CD4-positive, CD25-positive, alpha-beta regulatory T cell (primary cell): ENCODE measurements at regions not wholly inside any gene's neighbourhood (a gene's known extent, or its start where the extent isn't known, plus 50 kb on each side); places are given as distances from the start of the nearest gene placed in this dataset.
"Not testable (repeated sequence)": the region's sequence is repeated elsewhere in the genome, so short reads cannot be mapped to it uniquely, and the experiment has no call there.

Experiments
- ATAC-seq, 2 donors: fragments of 150-1000 bp; cut with Tn5 transposase; one replicate each; pipeline ENCODE4 v1.10.0; 2021; ENCODE audit warnings: low read depth in 2 of 2, moderate number of reproducible peaks in 2 of 2, moderate library complexity in 1 of 2
- DNase-seq, 3 donors: peaks; one replicate each; pipeline versions ENCODE4 v3.0.0 to v3.0.0-alpha.2; 2012 to 2022; ENCODE audit warnings: mixed read lengths in 1 of 3
- H3K27ac ChIP-seq: one replicate; pipeline ENCODE4 v1.7.0; 2013; ENCODE audit warnings: mild to moderate bottlenecking, low read length; ENCODE audit not compliant: insufficient read depth, poor library complexity, severe bottlenecking
- H3K27me3 ChIP-seq: one replicate; pipeline ENCODE4 v1.7.0; 2013; ENCODE audit warnings: low read length; ENCODE audit not compliant: control insufficient read depth, insufficient read depth
- H3K36me3 ChIP-seq: one replicate; pipeline ENCODE4 v1.7.0; 2013; ENCODE audit warnings: mild to moderate bottlenecking, low read length, moderate library complexity; ENCODE audit not compliant: control insufficient read depth, insufficient read depth
- H3K4me1 ChIP-seq: 2 replicates; pipeline ENCODE4 v1.7.0; 2013; ENCODE audit warnings: mild to moderate bottlenecking, low read length; ENCODE audit not compliant: insufficient read depth, control insufficient read depth, poor library complexity, severe bottlenecking
- H3K4me3 ChIP-seq: one replicate; pipeline ENCODE4 v1.7.0; 2013; ENCODE audit warnings: low read depth, mild to moderate bottlenecking, low read length, moderate library complexity
- H3K9me3 ChIP-seq, 2 experiments: 1 replicate in 1 of 2; 2 replicates in 1 of 2; pipeline ENCODE4 v1.7.0; 2013; ENCODE audit warnings: low read length in 2 of 2, mild to moderate bottlenecking in 1 of 2, moderate library complexity in 1 of 2; ENCODE audit not compliant: control insufficient read depth in 2 of 2
- H3K27ac Mint-ChIP-seq, 3 donors: one replicate each; pipeline ENCODE4 v1.8.0; 2020 to 2022; ENCODE audit warnings: mild to moderate bottlenecking in 3 of 3, mixed read lengths in 3 of 3, moderate library complexity in 2 of 3
- H3K27me3 Mint-ChIP-seq: one replicate; pipeline ENCODE4 v1.8.0; 2022; ENCODE audit warnings: mild to moderate bottlenecking, mixed read lengths
- H3K36me3 Mint-ChIP-seq: one replicate; pipeline ENCODE4 v1.8.0; 2020; ENCODE audit warnings: mixed read lengths
- H3K4me1 Mint-ChIP-seq, 4 donors: one replicate each; pipeline ENCODE4 v1.8.0; 2020 to 2022; ENCODE audit warnings: mixed read lengths in 4 of 4, mild to moderate bottlenecking in 1 of 4
- H3K4me3 Mint-ChIP-seq, 4 donors: one replicate each; pipeline ENCODE4 v1.8.0; 2020 to 2022; ENCODE audit warnings: mild to moderate bottlenecking in 4 of 4, mixed read lengths in 4 of 4, moderate library complexity in 3 of 4
- H3K9me3 Mint-ChIP-seq, 7 donors: one replicate each; pipeline ENCODE4 v1.8.0; 2020 to 2022; ENCODE audit warnings: mixed read lengths in 7 of 7, mild to moderate bottlenecking in 3 of 7, moderate library complexity in 2 of 7

DNA sequence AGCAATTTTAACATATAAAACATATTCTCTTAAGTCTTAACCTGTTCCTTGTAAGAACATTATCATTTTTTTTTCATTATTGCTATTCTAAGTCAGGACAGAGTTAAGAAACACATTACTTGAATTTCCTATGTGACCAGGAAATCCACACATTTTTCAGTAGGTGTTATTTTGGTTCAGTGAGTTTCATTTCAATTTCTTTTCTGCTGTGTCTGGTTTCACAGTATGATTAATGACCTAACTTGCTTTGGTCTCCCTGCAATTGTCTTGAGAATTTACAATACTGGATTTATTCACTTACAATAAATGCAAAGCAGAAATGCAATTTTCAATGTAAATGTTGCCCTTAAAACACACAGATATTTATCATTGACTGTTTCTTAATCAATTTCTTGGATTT, 396.9 kb upstream of the TMTC1 start:
- no peak overlapping the region for H3K4me3 ChIP-seq
- H3K36me3 Mint-ChIP-seq = no peaks in the 10 kb centered on the region
- DNase-seq = no peak
- no peaks in the 10 kb centered on the region for H3K27me3 ChIP-seq
- no peak overlapping the region for H3K27ac Mint-ChIP-seq
- no peaks in the 10 kb centered on the region for H3K4me1 Mint-ChIP-seq
- H3K4me3 Mint-ChIP-seq = no peak overlapping the region
- no peaks in the 10 kb centered on the region for H3K36me3 ChIP-seq
- no peaks in the 10 kb centered on the region for H3K4me1 ChIP-seq
- no peak overlapping the region for H3K27ac ChIP-seq
- ATAC-seq = no peak
- H3K27me3 Mint-ChIP-seq = no peaks in the 10 kb centered on the region
- peaks cover 0 to 5% (median 0%) of the 10 kb centered on the region in 7 donors for H3K9me3 Mint-ChIP-seq
- H3K9me3 ChIP-seq = no peaks in the 10 kb centered on the region

DNA sequence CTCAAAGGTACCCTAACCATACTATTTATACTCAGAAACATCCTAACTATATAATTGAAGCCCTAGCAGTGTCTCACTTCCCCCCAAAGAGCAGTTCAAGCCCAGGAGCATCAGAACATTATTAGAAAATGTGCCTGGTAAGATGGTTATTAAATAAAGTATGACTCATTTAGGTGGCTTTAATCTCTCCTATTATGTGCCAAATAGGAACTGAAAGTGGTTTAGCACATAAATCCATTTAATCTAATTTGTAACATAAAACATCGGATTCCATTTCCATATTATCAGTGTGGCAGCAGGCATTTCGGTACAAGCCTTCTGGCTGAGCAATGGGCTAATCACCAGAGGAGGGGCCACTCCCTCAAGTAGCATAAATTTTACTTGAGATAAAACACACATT, 395.2 kb upstream of the TMTC1 start:
- H3K4me1 Mint-ChIP-seq = no peaks in the 10 kb centered on the region
- Histone ChIP-seq H3K36me3 (no peaks in the 10 kb centered on the region), H3K27me3 (no peaks in the 10 kb centered on the region), H3K4me1 (no peaks in the 10 kb centered on the region), H3K4me3 (no peak overlapping the region), H3K9me3 (no peaks in the 10 kb centered on the region), H3K27ac (no peak overlapping the region)
- H3K9me3 Mint-ChIP-seq = peaks cover 0 to 5% (median 0%) of the 10 kb centered on the region in 7 donors
- no peak overlapping the region for H3K4me3 Mint-ChIP-seq
- ATAC-seq (no peak), DNase-seq (no peak)
- no peaks in the 10 kb centered on the region for H3K36me3 Mint-ChIP-seq
- no peak overlapping the region for H3K27ac Mint-ChIP-seq
- no peaks in the 10 kb centered on the region for H3K27me3 Mint-ChIP-seq

DNA sequence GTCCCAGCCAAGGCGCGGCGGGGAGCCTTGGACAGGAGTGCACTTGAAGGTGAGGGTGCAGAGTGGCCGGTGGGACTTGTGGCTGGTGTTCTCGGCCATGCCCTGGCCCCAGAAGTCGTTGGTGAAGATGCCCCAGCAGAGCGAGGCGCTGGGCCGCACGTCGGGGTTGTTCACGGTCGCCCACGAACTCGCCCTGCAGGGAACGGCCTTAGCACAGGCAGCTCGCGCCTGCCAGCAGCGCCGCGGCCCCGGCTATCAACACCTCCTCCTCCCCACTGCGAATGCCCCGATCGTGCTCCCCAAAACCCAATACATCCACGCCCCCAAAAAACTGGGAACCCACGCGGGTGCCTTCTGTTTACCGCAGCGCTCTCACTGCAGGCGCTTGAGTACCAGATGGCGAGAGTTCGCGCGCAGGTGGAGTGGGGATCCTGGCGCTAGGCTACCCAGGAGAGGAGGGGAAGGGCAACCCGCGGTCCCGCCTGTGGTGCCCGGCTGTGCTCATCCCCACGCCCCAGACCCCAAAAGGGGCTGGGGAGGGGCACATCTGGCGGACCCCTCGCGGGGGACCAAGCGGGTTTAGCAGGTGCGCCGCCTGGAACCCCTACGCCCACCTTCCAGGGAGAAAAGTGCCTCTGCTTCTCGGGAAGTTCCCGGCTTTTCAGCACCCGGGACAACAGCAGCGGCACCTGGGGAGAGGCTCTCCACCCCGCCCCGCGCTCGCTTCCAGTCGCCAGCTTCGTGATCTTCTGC, 386.3 kb upstream of the TMTC1 start:
- DNase-seq = no peak
- H3K4me3 ChIP-seq = no peak overlapping the region
- no peaks in the 10 kb centered on the region for H3K4me1 Mint-ChIP-seq
- no peak overlapping the region for H3K27ac ChIP-seq
- no peak for ATAC-seq
- no peak overlapping the region for H3K4me3 Mint-ChIP-seq
- H3K27ac Mint-ChIP-seq = no peak overlapping the region
- no peaks in the 10 kb centered on the region for H3K9me3 ChIP-seq
- peaks cover 0 to 2% (median 0%) of the 10 kb centered on the region in 7 donors for H3K9me3 Mint-ChIP-seq
- H3K4me1 ChIP-seq = no peaks in the 10 kb centered on the region
- H3K27me3 ChIP-seq = no peaks in the 10 kb centered on the region
- no peaks in the 10 kb centered on the region for H3K36me3 ChIP-seq
- H3K36me3 Mint-ChIP-seq = no peaks in the 10 kb centered on the region
- H3K27me3 Mint-ChIP-seq = peaks cover 6% of the 10 kb centered on the region

DNA sequence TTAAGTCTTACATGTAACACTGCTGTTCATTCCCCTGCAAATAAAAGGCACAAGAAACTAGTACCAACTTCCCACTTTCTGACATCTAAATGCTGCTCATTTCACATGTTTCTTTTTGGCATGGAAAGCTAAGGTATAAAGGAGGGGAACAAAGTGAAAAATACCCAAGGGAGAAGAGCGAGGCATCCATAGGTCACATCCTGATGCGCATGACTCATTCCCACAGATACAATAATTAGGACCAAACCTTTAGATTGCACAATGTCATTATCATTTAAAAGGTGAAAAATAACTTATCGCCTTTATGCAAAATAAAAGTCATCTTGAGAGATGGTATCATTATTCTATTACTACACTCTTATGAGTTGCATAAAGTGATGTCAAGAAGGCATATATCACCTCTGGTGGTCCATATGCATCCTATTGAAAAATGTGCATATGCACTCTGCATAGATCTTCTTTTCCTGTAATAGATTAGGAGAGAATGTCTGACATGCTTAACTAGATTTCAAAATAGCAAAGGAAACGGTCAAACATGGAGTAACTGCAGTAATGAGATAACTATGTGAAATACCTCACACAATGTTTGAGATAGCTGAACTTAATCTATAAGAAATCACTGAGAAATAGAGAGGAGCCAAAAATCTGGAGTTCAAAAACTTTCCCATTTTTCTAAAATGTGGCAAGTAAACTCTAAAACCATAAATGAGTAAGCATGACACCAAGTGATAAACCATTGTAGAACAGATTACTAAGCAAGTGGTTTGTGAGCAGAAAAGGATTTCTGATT, 382.5 kb upstream of the TMTC1 start:
- Histone ChIP-seq H3K4me1 (no peaks in the 10 kb centered on the region), H3K27ac (no peak overlapping the region), H3K27me3 (no peaks in the 10 kb centered on the region), H3K36me3 (no peaks in the 10 kb centered on the region), H3K4me3 (no peak overlapping the region), H3K9me3 (no peaks in the 10 kb centered on the region)
- Mint-ChIP-seq H3K27me3 (no peaks in the 10 kb centered on the region), H3K4me3 (no peak overlapping the region), H3K36me3 (no peaks in the 10 kb centered on the region), H3K4me1 (no peaks in the 10 kb centered on the region), H3K27ac (no peak overlapping the region), H3K9me3 (peaks cover 0 to 2% (median 0%) of the 10 kb centered on the region in 7 donors)
- no peak for DNase-seq
- no peak for ATAC-seq

DNA sequence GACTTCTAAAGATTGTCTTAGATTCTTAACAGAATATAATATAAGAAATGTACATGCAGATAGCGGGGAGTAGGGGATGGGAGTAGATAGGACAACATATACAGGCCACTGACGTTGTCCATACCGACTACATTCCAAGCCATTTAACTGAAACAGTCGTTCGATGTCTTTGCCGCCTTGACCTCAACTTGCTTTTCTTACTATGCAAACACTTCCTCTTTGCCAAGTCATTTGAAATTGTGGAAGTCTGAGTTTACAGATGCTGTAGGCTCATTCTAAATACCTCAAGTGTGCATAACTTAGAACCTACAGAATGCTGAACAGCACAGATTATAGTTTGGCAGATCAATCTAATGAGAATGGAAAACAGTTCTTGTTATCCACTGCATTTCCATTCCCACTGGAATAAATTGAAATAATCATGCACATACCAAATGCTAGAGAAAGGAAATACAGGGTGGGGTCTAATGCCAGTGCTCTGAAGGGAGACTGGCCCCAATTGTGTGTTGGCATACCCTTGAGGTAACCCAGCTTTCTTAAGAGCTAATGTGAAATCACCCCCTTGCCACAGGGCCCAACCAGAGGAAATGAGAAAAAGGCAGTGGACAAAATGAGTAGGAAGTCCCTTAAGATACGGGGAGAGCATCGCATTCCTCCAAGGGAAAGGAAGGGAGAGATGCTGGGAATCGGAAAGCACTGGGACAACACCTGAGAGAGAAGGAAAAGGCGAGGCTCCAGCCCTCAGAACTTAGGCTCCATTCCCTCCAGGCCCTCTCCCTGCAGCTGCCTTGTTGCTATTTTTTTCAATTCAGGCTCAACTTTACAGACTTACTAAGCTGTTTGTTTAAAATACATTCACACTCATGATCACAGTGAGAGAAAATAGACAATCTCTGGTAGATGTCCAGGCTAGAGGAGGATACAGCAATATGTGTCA, 380.9 kb upstream of the TMTC1 start:
- Histone ChIP-seq H3K27ac (no peak overlapping the region), H3K4me3 (no peak overlapping the region), H3K4me1 (no peaks in the 10 kb centered on the region), H3K36me3 (no peaks in the 10 kb centered on the region), H3K27me3 (no peaks in the 10 kb centered on the region), H3K9me3 (no peaks in the 10 kb centered on the region)
- Mint-ChIP-seq H3K27me3 (no peaks in the 10 kb centered on the region), H3K4me1 (no peaks in the 10 kb centered on the region), H3K4me3 (no peak overlapping the region), H3K9me3 (no peaks in the 10 kb centered on the region), H3K27ac (no peak overlapping the region), H3K36me3 (no peaks in the 10 kb centered on the region)
- ATAC-seq (no peak), DNase-seq (no peak)

DNA sequence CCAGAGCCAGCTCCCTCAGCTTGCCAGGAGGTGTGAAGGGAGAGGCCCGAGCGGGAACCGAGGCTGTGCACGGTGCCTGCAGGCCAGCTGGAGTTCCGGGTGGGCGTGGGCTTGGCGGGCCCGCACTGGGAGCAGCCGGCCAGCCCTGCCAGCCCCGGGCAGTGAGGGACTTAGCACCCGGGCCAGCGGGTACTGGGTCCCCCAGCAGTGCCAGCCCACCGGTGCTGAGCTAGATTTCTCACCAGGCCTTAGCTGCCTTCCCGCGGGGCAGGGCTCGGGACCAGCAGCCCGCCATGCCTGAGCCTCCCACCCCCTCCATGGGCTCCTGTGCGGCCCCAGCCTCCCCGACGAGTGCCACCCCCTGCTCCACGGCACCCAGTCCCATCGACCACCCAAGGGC, 373.1 kb upstream of the TMTC1 start:
- not testable (repeated sequence) for H3K4me1 ChIP-seq, H3K27me3 ChIP-seq, DNase-seq, H3K27ac ChIP-seq, H3K9me3 Mint-ChIP-seq, H3K27me3 Mint-ChIP-seq, H3K4me3 Mint-ChIP-seq, H3K9me3 ChIP-seq, H3K4me1 Mint-ChIP-seq, H3K36me3 Mint-ChIP-seq, H3K4me3 ChIP-seq, ATAC-seq, H3K36me3 ChIP-seq, H3K27ac Mint-ChIP-seq

DNA sequence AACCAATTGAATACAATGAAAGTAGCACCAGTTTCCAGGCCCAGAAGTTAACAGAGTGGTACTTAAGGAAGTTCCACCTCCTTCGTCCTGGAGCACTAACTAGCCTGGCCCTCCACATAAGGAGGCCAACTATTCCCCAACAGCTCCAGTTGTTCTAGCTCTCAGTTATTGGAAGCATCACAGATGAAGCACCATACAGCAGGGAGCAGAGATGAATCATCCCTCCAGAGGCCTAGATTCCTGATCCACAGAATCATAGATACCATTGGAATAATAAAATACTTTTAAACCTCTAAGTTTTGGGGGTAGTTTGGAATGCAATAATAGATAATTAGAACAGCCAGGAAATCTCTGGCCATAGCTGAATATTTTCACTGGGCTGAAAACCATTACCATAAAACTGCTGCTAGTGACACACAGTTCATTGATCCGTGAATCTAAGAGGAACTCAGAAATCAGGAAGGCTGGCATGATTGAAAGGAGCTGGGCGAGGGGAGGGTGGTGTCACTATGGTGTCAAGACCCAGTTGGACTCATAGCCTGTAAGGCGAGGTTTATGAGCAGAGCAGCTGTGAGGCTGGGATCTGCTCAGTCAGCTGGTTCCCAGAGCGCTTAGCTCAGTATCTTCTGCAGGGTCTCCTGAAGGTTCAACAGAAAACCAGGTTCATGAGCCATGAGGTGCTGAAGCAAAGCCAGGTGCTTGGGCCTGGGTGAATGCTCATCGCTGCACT, 371.4 kb upstream of the TMTC1 start:
- H3K4me3 Mint-ChIP-seq = no peak overlapping the region
- no peaks in the 10 kb centered on the region for H3K36me3 Mint-ChIP-seq
- DNase-seq (no peak), ATAC-seq (no peak)
- H3K4me1 ChIP-seq = no peaks in the 10 kb centered on the region
- H3K27me3 ChIP-seq = no peaks in the 10 kb centered on the region
- no peaks in the 10 kb centered on the region for H3K4me1 Mint-ChIP-seq
- no peaks in the 10 kb centered on the region for H3K27me3 Mint-ChIP-seq
- peaks cover 0 to 10% (median 4%) of the 10 kb centered on the region in 7 donors for H3K9me3 Mint-ChIP-seq
- no peak overlapping the region for H3K4me3 ChIP-seq
- H3K36me3 ChIP-seq = no peaks in the 10 kb centered on the region
- no peaks in the 10 kb centered on the region for H3K9me3 ChIP-seq
- no peak overlapping the region for H3K27ac ChIP-seq
- no peak overlapping the region for H3K27ac Mint-ChIP-seq
